AG20443 (cell line): ENCODE measurements at regions not wholly inside any gene's neighbourhood (a gene's known extent, or its start where the extent isn't known, plus 50 kb on each side); places are given as distances from the start of the nearest gene placed in this dataset.
"Not testable (repeated sequence)": the region's sequence is repeated elsewhere in the genome, so short reads cannot be mapped to it uniquely, and the experiment has no call there.

ENCODE experiments used
- DNase-seq: peaks from one replicate; pipeline ENCODE4 v3.0.0; 2012; ENCODE audit warnings: low spot score, mixed read lengths

- no peak for DNase-seq
These were observed 446.3 kb downstream of the PREX1 start for GRCh38 chr20:48381353-48382120.

GRCh38 chr20:48380661-48381060 lies 447.1 kb downstream of the PREX1 start:
- DNase-seq, result no peak

- no peak for DNase-seq
These were observed 448.7 kb downstream of the PREX1 start for GRCh38 chr20:48378976-48379675.

GRCh38 chr20:48377940-48378339 lies 449.9 kb downstream of the PREX1 start:
- no peak for DNase-seq

GRCh38 chr20:48375804-48376203 lies 452.0 kb downstream of the PREX1 start:
- no peak for DNase-seq

GRCh38 chr20:48374991-48375595 lies 452.7 kb downstream of the PREX1 start:
- no peak for DNase-seq

- DNase-seq, result peak; percentile 22
These were observed 453.5 kb downstream of the PREX1 start for GRCh38 chr20:48374031-48374907.

GRCh38 chr20:48373555-48373934 lies 454.3 kb downstream of the PREX1 start:
- DNase-seq, result no peak

GRCh38 chr20:48372851-48373554 lies 454.8 kb downstream of the PREX1 start:
- not testable (repeated sequence) for DNase-seq

GRCh38 chr20:48371211-48371610 lies 456.6 kb downstream of the PREX1 start:
- no peak for DNase-seq

GRCh38 chr20:48368580-48369021 lies 459.2 kb downstream of the PREX1 start:
- not testable (repeated sequence) for DNase-seq

GRCh38 chr20:48367541-48368358 lies 460.0 kb downstream of the PREX1 start:
- not testable (repeated sequence) for DNase-seq

- no peak for DNase-seq
These were observed 461.6 kb downstream of the PREX1 start for GRCh38 chr20:48366230-48366629.

GRCh38 chr20:48364688-48365421 lies 462.9 kb downstream of the PREX1 start:
- no peak for DNase-seq

- no peak for DNase-seq
These were observed 463.7 kb downstream of the PREX1 start for GRCh38 chr20:48364055-48364454.

GRCh38 chr20:48360342-48360975 lies 467.3 kb downstream of the PREX1 start:
- DNase-seq, result no peak

GRCh38 chr20:48359692-48360341 lies 468.0 kb downstream of the PREX1 start:
- DNase-seq, result no peak

GRCh38 chr20:48359055-48359390 lies 468.8 kb downstream of the PREX1 start:
- DNase-seq, result not testable (repeated sequence)
